HUDEP-2 (cell line): ENCODE measurements at regions not wholly inside any gene's neighbourhood (a gene's known extent, or its start where the extent isn't known, plus 50 kb on each side); places are given as distances from the start of the nearest gene placed in this dataset.
A peak's percentile ranks its signal among the peaks of the same experiment; 100 is the strongest.

ENCODE experiments used
- DNase-seq, 76 experiments: peaks; one replicate each; lab custom pipeline; 2025; ENCODE audit not compliant: unreplicated experiment in 76 of 76; lab: John Stamatoyannopoulos, UW

GRCh38 chr4:146577111-146577510 lies 55.4 kb upstream of the SLC10A7 start:
- no peak for DNase-seq

- peak in 1 of 76 experiments; percentile 11 for DNase-seq
Observed at GRCh38 chr4:146582864-146583263, 55.8 kb upstream of the POU4F2 start.

- no peak for DNase-seq
Observed at GRCh38 chr4:146585761-146586333, 52.8 kb upstream of the POU4F2 start.
